Stimulated activated CD8-positive, alpha-beta memory T cell treated with anti-CD3 and anti-CD28 coated beads, Interleukin-15, amount 100 ng/mL, for 4 hours (primary cell): ENCODE measurements at regions not wholly inside any gene's neighbourhood (a gene's known extent, or its start where the extent isn't known, plus 50 kb on each side); places are given as distances from the start of the nearest gene placed in this dataset.

Experiments
- DNase-seq, 2 donors: peaks; one replicate each; pipeline ENCODE4 v3.0.0-alpha.2; 2020; ENCODE audit warnings: low read depth in 2 of 2

DNA sequence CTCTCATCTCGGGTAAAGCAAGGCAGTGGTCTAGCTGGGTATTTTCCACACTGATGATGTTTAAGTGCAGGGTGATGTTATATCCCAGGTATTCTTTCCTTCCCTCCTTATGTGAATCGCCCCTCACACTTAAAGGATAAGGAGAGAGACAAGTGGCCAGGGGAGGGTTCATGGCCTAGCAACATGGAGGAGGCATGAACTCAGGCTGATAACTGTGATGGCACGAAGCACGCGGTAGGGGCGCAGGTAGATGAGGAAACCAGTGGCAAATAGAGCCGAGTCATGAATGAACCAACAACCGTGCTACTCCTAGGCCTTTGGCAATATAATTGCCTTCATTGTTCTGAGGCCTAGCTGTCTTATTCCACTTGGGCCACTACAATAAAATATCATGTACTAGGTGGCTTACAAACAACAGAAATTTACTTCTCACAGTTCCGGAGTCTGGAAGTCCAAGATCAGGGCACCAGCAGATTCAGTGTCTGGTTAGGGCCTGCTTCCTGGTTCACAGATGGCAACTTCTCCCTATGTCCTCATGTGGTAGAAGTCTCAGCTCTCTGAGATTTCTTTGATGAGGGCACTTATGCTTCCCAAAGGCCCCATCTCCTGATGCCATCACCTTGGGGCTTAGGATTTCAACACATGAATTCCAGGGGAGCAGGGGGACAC, 56.0 kb upstream of the PIK3CG start:
- DNase-seq, result no peak

DNA sequence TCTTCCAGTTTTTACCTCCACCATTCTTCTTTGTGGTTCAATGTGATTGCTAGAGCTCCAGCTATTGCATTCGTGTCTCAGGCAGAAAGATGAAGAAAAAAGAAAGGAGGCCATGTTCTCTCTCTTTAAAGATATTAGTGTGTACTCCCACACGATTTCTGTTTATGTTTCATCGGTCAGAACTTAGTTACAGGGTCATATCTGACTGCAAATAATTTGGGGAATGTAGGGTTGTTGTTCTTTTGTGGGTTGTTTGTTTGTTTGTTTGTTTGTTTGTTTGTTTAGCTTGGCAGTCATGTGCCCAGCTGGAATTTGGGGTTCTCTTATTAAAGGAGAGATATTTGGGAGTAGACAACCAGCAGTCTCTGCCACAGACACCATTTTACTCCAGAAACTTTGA, 53.6 kb upstream of the PIK3CG start:
- no peak for DNase-seq

- no peak for DNase-seq
Measured at GRCh38 chr7:106812027-106812643, 52.9 kb upstream of the PIK3CG start.

- no peak for DNase-seq
Measured at GRCh38 chr7:106813705-106814305, 51.3 kb upstream of the PIK3CG start.

GRCh38 chr7:106814887-106815286, 50.2 kb upstream of the PIK3CG start:
- no peak for DNase-seq
